Lower lobe of right lung (tissue), 2 donors: ENCODE measurements at regions not wholly inside any gene's neighbourhood (a gene's known extent, or its start where the extent isn't known, plus 50 kb on each side); places are given as distances from the start of the nearest gene placed in this dataset.

Experiments
- ATAC-seq, 2 donors: fragments of 200-7000 bp; cut with Tn5 transposase; one replicate each; pipeline ENCODE4 v1.9.1; 2020 to 2022; ENCODE audit warnings: mild to moderate bottlenecking in 2 of 2, moderate library complexity in 2 of 2
- DNase-seq: peaks from one replicate; pipeline ENCODE4 v3.0.0-alpha.2; 2020
- H3K27ac ChIP-seq: fragments of 200-600 bp; one replicate; pipeline ENCODE4 v1.8.0; 2022
- H3K27me3 ChIP-seq: fragments of 200-600 bp; one replicate; pipeline ENCODE4 v1.8.0; 2022; ENCODE audit warnings: low read depth
- H3K36me3 ChIP-seq: fragments of 200-600 bp; one replicate; pipeline ENCODE4 v1.8.0; 2022; ENCODE audit warnings: mild to moderate bottlenecking
- H3K4me1 ChIP-seq: fragments of 200-600 bp; one replicate; pipeline ENCODE4 v1.8.0; 2022
- H3K4me3 ChIP-seq: fragments of 200-600 bp; one replicate; pipeline ENCODE4 v1.8.0; 2022; ENCODE audit warnings: mild to moderate bottlenecking
- H3K9me3 ChIP-seq: fragments of 200-600 bp; one replicate; pipeline ENCODE4 v1.8.0; 2022
- intact Hi-C: fragments of 100-400 bp; cut with DNase I; formaldehyde crosslinking; loops from one replicate; pipeline ENCODE4 v1.11.0; 2022
- TF ChIP-seq, protein P1 (sequence below): fragments of 200-600 bp; IDR thresholded peaks from one replicate; pipeline ENCODE4 v1.8.0; 2022; ENCODE audit warnings: antibody characterized with exemption, mild to moderate bottlenecking
- donor health status: DM: no; HTN: yes; CAD: no; lungs with severe emphysema.

DNA sequence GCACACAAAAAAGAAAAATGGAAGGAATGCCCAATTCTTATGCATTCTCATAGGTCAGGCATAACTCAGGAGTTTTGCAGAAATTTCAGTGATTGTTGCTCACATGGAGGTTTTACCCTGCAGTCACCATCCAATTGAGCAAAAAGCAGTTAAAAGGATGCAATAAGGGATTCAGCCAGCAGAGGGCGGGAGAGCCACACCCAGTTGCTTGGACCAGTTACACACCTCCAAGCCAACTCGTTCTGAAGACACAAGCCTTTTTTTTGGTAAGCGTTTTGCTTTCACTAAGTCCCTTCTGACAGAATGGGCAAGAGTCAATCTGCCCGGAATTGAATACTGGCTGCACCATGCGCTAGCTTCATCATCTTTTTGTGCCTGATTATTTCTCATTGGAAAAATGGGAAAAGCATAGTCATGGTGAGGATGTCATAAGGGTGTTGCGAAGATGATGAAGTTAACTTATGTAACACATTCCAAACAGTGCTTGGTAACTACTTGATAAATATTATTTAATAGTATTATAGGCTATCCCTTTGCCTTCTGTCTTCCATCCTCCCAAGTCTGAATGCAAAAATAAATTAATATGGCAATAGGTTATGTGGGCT is 154.4 kb upstream of the SGO1 start:
- peak; percentile 84 for ATAC-seq
- Histone ChIP-seq H3K9me3 (no peaks in the 10 kb centered on the region), H3K27me3 (no peaks in the 10 kb centered on the region), H3K4me3 (no peak overlapping the region), H3K36me3 (no peaks in the 10 kb centered on the region), H3K27ac (no peak overlapping the region), H3K4me1 (no peaks in the 10 kb centered on the region)
- peak; percentile 44 for DNase-seq
- TF ChIP-seq, protein P1, sequence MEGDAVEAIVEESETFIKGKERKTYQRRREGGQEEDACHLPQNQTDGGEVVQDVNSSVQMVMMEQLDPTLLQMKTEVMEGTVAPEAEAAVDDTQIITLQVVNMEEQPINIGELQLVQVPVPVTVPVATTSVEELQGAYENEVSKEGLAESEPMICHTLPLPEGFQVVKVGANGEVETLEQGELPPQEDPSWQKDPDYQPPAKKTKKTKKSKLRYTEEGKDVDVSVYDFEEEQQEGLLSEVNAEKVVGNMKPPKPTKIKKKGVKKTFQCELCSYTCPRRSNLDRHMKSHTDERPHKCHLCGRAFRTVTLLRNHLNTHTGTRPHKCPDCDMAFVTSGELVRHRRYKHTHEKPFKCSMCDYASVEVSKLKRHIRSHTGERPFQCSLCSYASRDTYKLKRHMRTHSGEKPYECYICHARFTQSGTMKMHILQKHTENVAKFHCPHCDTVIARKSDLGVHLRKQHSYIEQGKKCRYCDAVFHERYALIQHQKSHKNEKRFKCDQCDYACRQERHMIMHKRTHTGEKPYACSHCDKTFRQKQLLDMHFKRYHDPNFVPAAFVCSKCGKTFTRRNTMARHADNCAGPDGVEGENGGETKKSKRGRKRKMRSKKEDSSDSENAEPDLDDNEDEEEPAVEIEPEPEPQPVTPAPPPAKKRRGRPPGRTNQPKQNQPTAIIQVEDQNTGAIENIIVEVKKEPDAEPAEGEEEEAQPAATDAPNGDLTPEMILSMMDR, result peak; percentile 80
- intact Hi-C loops, result no loop called here

DNA sequence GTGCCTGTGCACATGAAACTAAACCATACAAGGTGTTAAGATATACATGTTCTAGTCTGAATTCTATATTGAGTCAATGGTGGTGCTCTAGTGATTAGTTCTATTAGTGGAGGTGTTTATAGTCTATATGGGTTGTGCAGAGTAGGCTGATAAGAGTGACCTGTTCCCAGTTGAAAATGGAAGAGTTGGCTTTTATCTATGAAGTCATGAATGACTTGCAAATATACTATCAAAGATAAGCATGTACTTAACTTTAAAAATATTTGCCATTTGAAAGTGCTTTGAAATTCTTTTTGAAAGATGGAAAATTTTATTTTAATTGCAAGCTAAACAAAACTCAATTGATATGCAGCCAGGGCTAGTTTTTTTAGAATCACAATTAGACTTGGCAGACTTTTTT is 150.6 kb upstream of the SGO1 start:
- no peaks in the 10 kb centered on the region for H3K4me1 ChIP-seq
- intact Hi-C loops, result no loop called here
- DNase-seq, result no peak
- no peak for ATAC-seq
- no peaks in the 10 kb centered on the region for H3K36me3 ChIP-seq
- TF ChIP-seq, protein P1, result no peak
- no peaks in the 10 kb centered on the region for H3K9me3 ChIP-seq
- no peak overlapping the region for H3K27ac ChIP-seq
- no peak overlapping the region for H3K4me3 ChIP-seq
- no peaks in the 10 kb centered on the region for H3K27me3 ChIP-seq

DNA sequence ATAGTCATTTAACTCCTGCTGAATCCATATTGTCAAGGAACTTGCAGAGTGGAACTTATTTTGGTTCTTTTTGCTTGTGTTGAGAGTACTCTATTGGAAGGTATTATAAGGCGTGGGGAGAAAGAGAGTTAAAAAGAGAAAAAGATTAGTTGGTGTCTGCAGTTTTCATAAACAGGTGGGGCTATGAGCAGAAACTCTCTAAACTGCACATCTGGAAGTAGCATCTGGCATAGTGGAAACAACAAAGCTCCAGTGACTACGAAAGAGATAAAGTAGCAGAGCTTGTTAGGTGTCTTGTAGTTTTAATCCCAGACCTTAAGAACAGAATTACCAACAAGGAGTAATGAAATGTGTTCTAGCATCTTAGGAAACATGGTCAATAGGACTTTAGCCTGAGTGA is 148.8 kb upstream of the SGO1 start:
- TF ChIP-seq, protein P1, result no peak
- Histone ChIP-seq H3K4me1 (no peaks in the 10 kb centered on the region), H3K27me3 (no peaks in the 10 kb centered on the region), H3K36me3 (no peaks in the 10 kb centered on the region), H3K27ac (no peak overlapping the region), H3K4me3 (no peak overlapping the region), H3K9me3 (no peaks in the 10 kb centered on the region)
- no peak for DNase-seq
- no peak for ATAC-seq
- intact Hi-C loops, result no loop called here

- Histone ChIP-seq H3K27ac (no peak overlapping the region), H3K4me1 (no peaks in the 10 kb centered on the region), H3K9me3 (no peaks in the 10 kb centered on the region), H3K36me3 (no peaks in the 10 kb centered on the region), H3K4me3 (no peak overlapping the region), H3K27me3 (no peaks in the 10 kb centered on the region)
- intact Hi-C loops, result no loop called here
- DNase-seq, result no peak
- TF ChIP-seq, protein P1, result no peak
- ATAC-seq, result no peak
Observed at GRCh38 chr3:20327889-20328288, 141.9 kb upstream of the SGO1 start.

DNA sequence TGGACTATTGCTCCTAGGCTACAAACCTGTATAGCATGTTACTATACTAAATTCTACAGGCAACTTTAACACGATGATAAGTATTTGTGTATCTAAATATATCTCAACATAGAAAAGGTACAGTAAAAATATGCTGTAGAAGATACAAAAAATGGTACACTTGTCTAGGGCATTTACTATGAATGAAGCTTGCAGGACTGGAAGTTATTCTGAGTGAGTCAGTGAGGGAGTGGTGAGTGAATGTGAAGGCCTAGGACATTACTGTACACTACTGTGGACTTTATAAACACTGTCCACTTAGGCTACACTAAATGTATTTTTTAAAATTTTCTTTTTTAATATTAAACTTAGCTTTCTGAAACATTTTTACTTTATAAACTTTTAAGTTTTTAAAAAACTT is 140.5 kb upstream of the SGO1 start:
- H3K36me3 ChIP-seq, result no peaks in the 10 kb centered on the region
- no peak overlapping the region for H3K4me3 ChIP-seq
- H3K27me3 ChIP-seq, result no peaks in the 10 kb centered on the region
- intact Hi-C loops, result no loop called here
- TF ChIP-seq, protein P1, result no peak
- no peak for ATAC-seq
- H3K27ac ChIP-seq, result no peak overlapping the region
- no peaks in the 10 kb centered on the region for H3K4me1 ChIP-seq
- H3K9me3 ChIP-seq, result no peaks in the 10 kb centered on the region
- DNase-seq, result no peak

DNA sequence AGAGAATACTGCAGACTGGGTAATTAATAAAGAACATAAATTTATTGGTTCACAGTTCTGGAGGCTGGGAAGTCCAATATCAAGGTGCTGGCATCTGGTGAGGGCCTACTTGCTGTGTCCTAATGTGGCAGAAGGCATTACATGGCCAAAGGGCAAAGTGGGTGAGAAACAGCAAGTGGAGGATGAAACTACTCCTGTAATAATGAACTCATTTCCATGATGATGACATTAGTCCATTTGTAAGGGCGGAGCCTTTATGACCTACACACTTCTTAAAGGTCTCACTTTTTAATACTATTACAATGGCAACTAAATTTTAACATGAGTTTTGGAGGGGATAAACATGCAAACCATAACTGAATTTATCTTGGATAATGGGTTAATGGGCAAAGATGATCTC is 139.6 kb upstream of the SGO1 start:
- ATAC-seq, result no peak
- Histone ChIP-seq H3K27ac (no peak overlapping the region), H3K27me3 (no peaks in the 10 kb centered on the region), H3K9me3 (no peaks in the 10 kb centered on the region), H3K4me3 (no peak overlapping the region), H3K4me1 (no peaks in the 10 kb centered on the region), H3K36me3 (no peaks in the 10 kb centered on the region)
- intact Hi-C loops, result no loop called here
- TF ChIP-seq, protein P1, result no peak
- no peak for DNase-seq
